DOHH2 (cell line): ENCODE measurements at regions not wholly inside any gene's neighbourhood (a gene's known extent, or its start where the extent isn't known, plus 50 kb on each side); places are given as distances from the start of the nearest gene placed in this dataset.

ENCODE experiments used
- H3F3A ChIP-seq: fragments of 200-600 bp; sonication (generic), shearing (Covaris generic); 2 replicates; pipeline ENCODE4 v1.6.0; 2016; ENCODE audit warnings: antibody characterized with exemption, mild to moderate bottlenecking; ENCODE audit not compliant: control insufficient read depth, insufficient read depth
- H3K27ac ChIP-seq: fragments of 200-600 bp; sonication (generic); 2 replicates; pipeline ENCODE4 v1.5.1; 2014; ENCODE audit warnings: low read depth, mild to moderate bottlenecking, low read length, moderate library complexity
- H3K27me3 ChIP-seq: fragments of 200-600 bp; sonication (generic); 2 replicates; pipeline ENCODE4 v1.6.1; 2014; ENCODE audit warnings: mild to moderate bottlenecking, low read length, mixed read lengths; ENCODE audit not compliant: control insufficient read depth
- H3K36me3 ChIP-seq: fragments of 200-600 bp; sonication (generic); 2 replicates; pipeline ENCODE4 v1.6.1; 2014; ENCODE audit warnings: mild to moderate bottlenecking, low read length, moderate library complexity, mixed read lengths; ENCODE audit not compliant: control insufficient read depth
- H3K4me1 ChIP-seq: fragments of 200-600 bp; sonication (generic); 2 replicates; pipeline ENCODE4 v1.6.1; 2014; ENCODE audit warnings: mild to moderate bottlenecking, low read length, mixed read lengths; ENCODE audit not compliant: control insufficient read depth
- H3K4me2 ChIP-seq: fragments of 200-600 bp; sonication (generic); 2 replicates; pipeline ENCODE4 v1.6.0; 2014; ENCODE audit warnings: mild to moderate bottlenecking, low read length, moderate library complexity
- H3K4me3 ChIP-seq: fragments of 200-600 bp; sonication (generic); 2 replicates; pipeline ENCODE4 v1.5.1; 2014; ENCODE audit warnings: mild to moderate bottlenecking, low read length, mixed read lengths
- H3K79me2 ChIP-seq: fragments of 200-600 bp; sonication (generic); 2 replicates; pipeline ENCODE4 v1.6.1; 2014; ENCODE audit warnings: mild to moderate bottlenecking, low read length, mixed read lengths; ENCODE audit not compliant: control insufficient read depth
- H3K9me2 ChIP-seq: fragments of 200-600 bp; sonication (generic); replicated peaks from 2 replicates; pipeline ENCODE4 v1.6.1; 2014; ENCODE audit warnings: mild to moderate bottlenecking, low read length, mixed read lengths; ENCODE audit not compliant: control insufficient read depth
- H3K9me3 ChIP-seq: fragments of 200-600 bp; sonication (generic); 2 replicates; pipeline ENCODE4 v1.6.1; 2014; ENCODE audit warnings: antibody characterized with exemption, low read length, mixed read lengths; ENCODE audit not compliant: control insufficient read depth, insufficient read depth
- H4K20me1 ChIP-seq: fragments of 200-600 bp; sonication (generic); 2 replicates; pipeline ENCODE4 v1.6.0; 2014; ENCODE audit warnings: low read depth, mild to moderate bottlenecking, antibody characterized with exemption, low read length, moderate library complexity; ENCODE audit not compliant: control insufficient read depth, insufficient read depth
- CTCF ChIP-seq: fragments of 200-600 bp; sonication (generic); IDR thresholded peaks from one replicate; pipeline ENCODE4 v1.5.1; 2014; ENCODE audit warnings: antibody characterized with exemption, mild to moderate bottlenecking, low read depth, low read length; ENCODE audit not compliant: poor library complexity, severe bottlenecking
- EZH2phosphoT487 ChIP-seq: fragments of 200-600 bp; sonication (generic); IDR thresholded peaks from 2 replicates; pipeline ENCODE4 v1.6.1; 2017; ENCODE audit warnings: borderline replicate concordance, mild to moderate bottlenecking, antibody characterized with exemption, low read length, moderate library complexity, mixed read lengths

- Histone ChIP-seq H3K79me2 (no peaks in the 10 kb centered on the region), H3K27ac (no peak overlapping the region), H4K20me1 (no peaks in the 10 kb centered on the region), H3K36me3 (no peaks in the 10 kb centered on the region), H3K4me1 (peaks cover 7% of the 10 kb centered on the region), H3K4me2 (no peak overlapping the region), H3K4me3 (no peak overlapping the region), H3K9me2 (no peaks in the 10 kb centered on the region), H3K9me3 (peaks cover 5% of the 10 kb centered on the region; the same call in 1 of the 2 replicates), H3K27me3 (no peaks in the 10 kb centered on the region), H3F3A (no peaks in the 10 kb centered on the region)
- TF ChIP-seq EZH2phosphoT487 (no peak), CTCF (no peak)
Observed at GRCh38 chr21:33987461-33987860, 71.9 kb upstream of the ATP5PO start.

- H4K20me1 ChIP-seq, result no peaks in the 10 kb centered on the region
- no peak overlapping the region for H3K27ac ChIP-seq
- H3K36me3 ChIP-seq, result no peaks in the 10 kb centered on the region
- no peaks in the 10 kb centered on the region for H3F3A ChIP-seq
- no peaks in the 10 kb centered on the region for H3K9me2 ChIP-seq
- no peaks in the 10 kb centered on the region for H3K79me2 ChIP-seq
- peaks cover 7% of the 10 kb centered on the region for H3K4me1 ChIP-seq
- H3K4me2 ChIP-seq, result no peak overlapping the region
- TF ChIP-seq EZH2phosphoT487, result no peak
- H3K4me3 ChIP-seq, result no peak overlapping the region
- no peaks in the 10 kb centered on the region for H3K27me3 ChIP-seq
- H3K9me3 ChIP-seq, result no peaks in the 10 kb centered on the region
Observed at GRCh38 chr21:33985117-33986050, 69.8 kb upstream of the ATP5PO start.

GRCh38 chr21:33984021-33984481 lies 68.4 kb upstream of the ATP5PO start:
- Histone ChIP-seq H3K9me2 (no peaks in the 10 kb centered on the region), H3K79me2 (no peaks in the 10 kb centered on the region), H3K27me3 (no peaks in the 10 kb centered on the region), H3K4me1 (peaks cover 7% of the 10 kb centered on the region), H3K4me3 (no peak overlapping the region), H3K27ac (no peak overlapping the region), H3K4me2 (no peak overlapping the region), H3F3A (no peaks in the 10 kb centered on the region), H3K9me3 (no peaks in the 10 kb centered on the region), H3K36me3 (no peaks in the 10 kb centered on the region), H4K20me1 (no peaks in the 10 kb centered on the region)
- TF ChIP-seq EZH2phosphoT487 (no peak), CTCF (no peak)

GRCh38 chr21:33981391-33982101 lies 65.9 kb upstream of the ATP5PO start:
- Histone ChIP-seq H3F3A (no peaks in the 10 kb centered on the region), H3K4me2 (no peak overlapping the region)
- TF ChIP-seq CTCF, result no peak
- no peak for TF ChIP-seq EZH2phosphoT487

More at GRCh38 chr21:33981391-33982101, 65.9 kb upstream of the ATP5PO start:
- Histone ChIP-seq H3K36me3 (no peaks in the 10 kb centered on the region), H3K79me2 (no peaks in the 10 kb centered on the region), H3K27ac (no peak overlapping the region), H3K9me3 (no peaks in the 10 kb centered on the region), H3K27me3 (no peaks in the 10 kb centered on the region), H3K4me1 (peaks cover 22% of the 10 kb centered on the region), H4K20me1 (no peaks in the 10 kb centered on the region), H3K4me3 (no peak overlapping the region), H3K9me2 (no peaks in the 10 kb centered on the region)
